MCF 10A (cell line): ENCODE measurements at regions not wholly inside any gene's neighbourhood (a gene's known extent, or its start where the extent isn't known, plus 50 kb on each side); places are given as distances from the start of the nearest gene placed in this dataset.

Experiments used
- BruUV-seq: library from RNA; stranded (reverse); fragments of 400-500 nt; replicated peaks from 2 replicates; lab custom pipeline; 2021; lab: Mats Ljungman, UMichigan
- CTCF ChIA-PET: fragments of 300-600 bp; sonication (Branson Sonifier 250); formaldehyde crosslinking; extraction: SDS; loops from one replicate; lab custom pipeline; 2021; ENCODE audit warnings: antibody characterized with exemption, inconsistent platforms; lab: Yijun Ruan, JAX
- POLR2A ChIA-PET: fragments of 300-600, 350-650 bp; sonication (Branson Sonifier 250); formaldehyde crosslinking; extraction: SDS; loops from one replicate; lab custom pipeline; 2020; ENCODE audit warnings: antibody characterized with exemption, inconsistent platforms; lab: Yijun Ruan, JAX
- DNase-seq: peaks from one replicate; pipeline ENCODE4 v3.0.0-alpha.2; 2018; ENCODE audit not compliant: unreplicated experiment
- H3K27ac Mint-ChIP-seq: one replicate; pipeline ENCODE4 v1.8.0; 2022; ENCODE audit warnings: mild to moderate bottlenecking, low read depth, mixed read lengths; ENCODE audit not compliant: unreplicated experiment
- H3K27me3 Mint-ChIP-seq: one replicate; pipeline ENCODE4 v1.8.0; 2022; ENCODE audit warnings: mixed read lengths; ENCODE audit not compliant: insufficient read depth, unreplicated experiment
- H3K36me3 Mint-ChIP-seq: one replicate; pipeline ENCODE4 v1.8.0; 2022; ENCODE audit warnings: mild to moderate bottlenecking, moderate library complexity, mixed read lengths; ENCODE audit not compliant: insufficient read depth, unreplicated experiment
- H3K4me1 Mint-ChIP-seq: one replicate; pipeline ENCODE4 v1.8.0; 2022; ENCODE audit warnings: mixed read lengths; ENCODE audit not compliant: insufficient read depth, unreplicated experiment
- H3K4me3 Mint-ChIP-seq: one replicate; pipeline ENCODE4 v1.8.0; 2022; ENCODE audit warnings: mild to moderate bottlenecking, moderate library complexity, mixed read lengths; ENCODE audit not compliant: unreplicated experiment
- H3K9me3 Mint-ChIP-seq: one replicate; pipeline ENCODE4 v1.8.0; 2022; ENCODE audit warnings: mixed read lengths; ENCODE audit not compliant: unreplicated experiment
- CTCF ChIP-seq: fragments of 200-600 bp; IDR thresholded peaks from one replicate; pipeline ENCODE4 v1.8.0; 2022; ENCODE audit warnings: antibody characterized with exemption, mild to moderate bottlenecking; ENCODE audit not compliant: unreplicated experiment
- intact Hi-C: fragments of 100-400 bp; cut with micrococcal nuclease; formaldehyde crosslinking; loops from 2 replicates; pipeline ENCODE4 v1.14.1; 2022

DNA sequence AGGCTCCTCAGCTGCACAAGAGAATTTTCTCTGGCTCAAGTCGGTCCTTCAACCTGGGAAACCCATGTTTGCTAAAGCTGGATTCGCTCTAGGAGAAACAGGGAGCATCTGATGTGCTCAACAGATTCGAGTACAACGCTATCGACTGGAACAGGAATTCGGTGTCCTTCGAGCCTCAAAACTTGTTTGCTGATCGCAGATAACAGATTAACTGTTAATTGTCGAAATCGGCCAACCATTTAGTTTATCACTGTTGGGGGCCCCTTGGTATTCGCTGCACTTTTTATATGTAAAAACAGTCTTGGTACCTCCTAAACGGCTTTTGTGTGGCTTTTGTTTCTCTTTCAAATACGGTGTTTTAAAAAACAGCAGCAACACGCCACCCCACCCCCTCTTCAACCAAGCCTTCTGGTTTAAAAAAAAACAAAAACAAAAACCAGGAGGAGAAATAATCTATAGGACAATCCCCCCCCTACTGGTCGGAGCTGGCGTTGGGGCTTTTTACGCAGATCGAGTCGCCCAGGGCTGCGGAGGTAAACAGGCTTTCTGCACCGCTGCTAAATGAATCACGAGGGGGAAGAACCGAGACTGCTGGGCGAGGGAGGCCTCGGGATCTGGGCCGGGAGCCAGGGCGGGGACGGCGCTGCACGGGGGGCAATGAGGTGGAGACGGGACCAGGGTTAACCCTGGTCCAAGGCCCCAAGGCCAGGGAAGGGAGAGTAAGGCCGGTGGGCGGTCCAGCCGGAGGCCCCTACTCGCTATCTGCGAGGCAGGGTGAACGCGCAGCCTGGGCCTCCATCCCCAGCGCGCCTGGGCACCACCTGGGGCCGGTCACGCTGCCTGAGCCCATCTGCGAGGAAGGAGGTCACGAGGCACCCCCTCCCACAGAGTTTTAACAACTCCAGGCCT, 71.7 kb upstream of the BCOR start:
- no peaks in the 10 kb centered on the region for H3K4me1 Mint-ChIP-seq
- POLR2A ChIA-PET: no interaction called here
- H3K27me3 Mint-ChIP-seq: peaks cover 40% of the 10 kb centered on the region

DNA sequence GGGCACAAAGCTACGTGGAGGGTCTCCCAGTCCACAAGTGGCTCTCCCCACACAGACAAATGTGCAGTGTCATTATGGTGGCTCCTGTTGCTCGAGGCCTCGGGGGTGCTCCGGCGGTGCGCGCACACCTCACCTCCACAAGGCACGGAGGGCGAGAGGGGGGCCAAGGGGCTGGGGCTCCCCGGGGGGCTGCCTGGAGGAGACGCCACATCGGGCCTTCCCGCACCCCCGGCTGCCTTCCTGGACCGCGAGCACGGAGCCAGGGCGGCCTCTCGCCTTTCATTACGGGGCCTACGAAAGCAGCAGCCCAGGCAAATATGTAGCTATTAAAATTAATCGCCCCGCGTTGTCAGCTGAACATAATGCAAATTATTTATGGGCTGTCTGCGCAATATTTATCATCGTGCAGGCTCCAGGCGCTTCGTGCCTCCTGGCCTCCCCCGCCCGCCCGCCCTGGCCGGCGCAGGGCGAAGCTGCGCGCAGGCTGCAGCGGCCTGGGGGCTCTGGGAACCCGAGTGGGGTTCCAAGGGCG, 70.8 kb upstream of the BCOR start:
- intact Hi-C loops: no loop called here
- DNase-seq: no peak
- ChIA-PET CTCF (no interaction called here), POLR2A (no interaction called here)
- Mint-ChIP-seq H3K4me3 (no peak overlapping the region), H3K4me1 (no peaks in the 10 kb centered on the region), H3K36me3 (peaks cover 4% of the 10 kb centered on the region), H3K27me3 (peaks cover 45% of the 10 kb centered on the region), H3K27ac (no peak overlapping the region), H3K9me3 (no peaks in the 10 kb centered on the region)
- TF ChIP-seq CTCF: no peak
- no TSS peak for BruUV-seq

More for the DNA sequence above, 71.7 kb upstream of the BCOR start:
- no TSS peak for BruUV-seq
- intact Hi-C loops: no loop called here
- DNase-seq: no peak
- Mint-ChIP-seq H3K36me3 (peaks cover 4% of the 10 kb centered on the region), H3K4me3 (no peak overlapping the region), H3K9me3 (no peaks in the 10 kb centered on the region), H3K27ac (no peak overlapping the region)
- CTCF ChIA-PET: interaction anchor here (0.7 kb wide), 1 partner anchor 153 kb away, joined by 3 read pairs; no protein-coding TSS in a partner anchor
- TF ChIP-seq CTCF: no peak

- no peak for DNase-seq
- Mint-ChIP-seq H3K4me3 (no peak overlapping the region), H3K4me1 (no peaks in the 10 kb centered on the region), H3K9me3 (no peaks in the 10 kb centered on the region), H3K27ac (no peak overlapping the region), H3K27me3 (peaks cover 45% of the 10 kb centered on the region), H3K36me3 (peaks cover 4% of the 10 kb centered on the region)
- CTCF ChIA-PET: no interaction called here
- TF ChIP-seq CTCF: no peak
- no TSS peak for BruUV-seq
- intact Hi-C loops: no loop called here
- POLR2A ChIA-PET: no interaction called here
Observed at GRCh38 chrX:40167850-40168479, 70.2 kb upstream of the BCOR start.

DNA sequence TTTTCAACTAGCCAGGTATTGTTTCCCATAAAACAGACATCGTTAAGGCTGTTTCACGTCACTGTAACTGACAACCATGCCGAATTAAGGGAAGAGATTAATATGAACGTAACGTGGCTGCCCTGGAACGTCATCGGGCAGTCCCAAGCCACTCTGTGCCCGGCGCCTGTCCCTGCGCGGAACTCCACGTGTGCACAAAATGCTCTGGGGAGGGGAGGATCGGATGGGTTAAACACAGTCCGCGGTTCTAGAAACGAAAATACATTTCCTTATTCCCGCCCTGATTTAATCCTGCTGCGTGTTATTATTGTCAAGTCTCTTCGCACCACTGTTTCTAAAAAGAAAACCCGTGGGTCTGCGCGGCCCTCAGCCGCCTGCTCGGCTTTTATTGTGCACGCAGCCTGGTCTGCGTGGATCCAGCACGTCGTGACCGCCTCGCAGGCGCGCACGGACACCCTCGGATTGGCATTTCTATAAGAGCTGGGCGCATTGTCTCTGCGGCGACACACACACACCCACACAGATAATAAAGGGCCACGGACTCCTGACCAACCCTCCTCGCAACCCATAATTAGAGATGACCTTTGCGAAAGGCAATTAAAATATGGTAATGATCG, 69.6 kb upstream of the BCOR start:
- Mint-ChIP-seq H3K36me3 (peaks cover 4% of the 10 kb centered on the region), H3K27me3 (peaks cover 48% of the 10 kb centered on the region), H3K27ac (no peak overlapping the region), H3K9me3 (no peaks in the 10 kb centered on the region), H3K4me1 (no peaks in the 10 kb centered on the region), H3K4me3 (no peak overlapping the region)
- intact Hi-C loops: no loop called here
- no TSS peak for BruUV-seq
- no peak for TF ChIP-seq CTCF
- POLR2A ChIA-PET: no interaction called here
- no peak for DNase-seq
- CTCF ChIA-PET: interaction anchor here (0.6 kb wide), 1 partner anchor 25 kb away, joined by 4 read pairs; no protein-coding TSS in a partner anchor
